GM23338 (cell line): ENCODE measurements at regions not wholly inside any gene's neighbourhood (a gene's known extent, or its start where the extent isn't known, plus 50 kb on each side); places are given as distances from the start of the nearest gene placed in this dataset.

Experiments
- ATAC-seq: fragments of 200-7000 bp; cut with Tn5 transposase; 3 replicates; pipeline ENCODE4 v1.9.1; 2020
- DNase-seq: peaks from one replicate; pipeline ENCODE4 v3.0.0-alpha.2; 2015; ENCODE audit warnings: low spot score
- H2AFZ ChIP-seq: fragments of 200-600 bp; sonication (generic); 2 replicates; pipeline ENCODE4 v1.8.0; 2016; ENCODE audit warnings: antibody characterized with exemption, mild to moderate bottlenecking, moderate library complexity
- H3F3A ChIP-seq: fragments of 200-600 bp; sonication (generic); replicated peaks from 2 replicates; pipeline ENCODE4 v1.8.0; 2017; ENCODE audit warnings: antibody characterized with exemption, mixed run types, low read depth
- H3K27ac ChIP-seq: fragments of 200-600 bp; sonication (generic); 2 replicates; pipeline ENCODE4 v1.6.1; 2016; ENCODE audit warnings: low read depth
- H3K27me3 ChIP-seq: fragments of 200-600 bp; sonication (generic); 2 replicates; pipeline ENCODE4 v1.8.0; 2016; ENCODE audit warnings: mild to moderate bottlenecking, mixed run types, moderate library complexity; ENCODE audit not compliant: insufficient read depth
- H3K36me3 ChIP-seq: fragments of 200-600 bp; sonication (generic); 2 replicates; pipeline ENCODE4 v1.8.0; 2016; ENCODE audit warnings: mild to moderate bottlenecking; ENCODE audit not compliant: insufficient read depth
- H3K4me1 ChIP-seq: fragments of 200-600 bp; sonication (generic); 2 replicates; pipeline ENCODE4 v1.8.0; 2016; ENCODE audit warnings: mild to moderate bottlenecking, moderate library complexity; ENCODE audit not compliant: insufficient read depth
- H3K4me2 ChIP-seq: fragments of 200-600 bp; sonication (generic); 2 replicates; pipeline ENCODE4 v1.7.1; 2017; ENCODE audit warnings: mixed run types
- H3K4me3 ChIP-seq: fragments of 200-600 bp; sonication (generic); 2 replicates; pipeline ENCODE4 v1.6.1; 2016; ENCODE audit warnings: mixed run types
- H3K79me2 ChIP-seq: fragments of 200-600 bp; sonication (generic); replicated peaks from 2 replicates; pipeline ENCODE4 v1.8.0; 2017; ENCODE audit warnings: mild to moderate bottlenecking; ENCODE audit not compliant: insufficient read depth
- H3K9me2 ChIP-seq: fragments of 200-600 bp; sonication (generic); 2 replicates; pipeline ENCODE4 v1.8.0; 2017; ENCODE audit not compliant: insufficient read depth
- H4K20me1 ChIP-seq: fragments of 200-600 bp; sonication (generic); replicated peaks from 2 replicates; pipeline ENCODE4 v1.8.0; 2017; ENCODE audit warnings: mild to moderate bottlenecking; ENCODE audit not compliant: insufficient read depth
- H3K27ac Mint-ChIP-seq: 2 replicates; pipeline ENCODE4 v1.8.0; 2020; ENCODE audit warnings: inconsistent platforms, mild to moderate bottlenecking, moderate library complexity, mixed read lengths
- H3K27me3 Mint-ChIP-seq: 3 replicates; pipeline ENCODE4 v1.8.0; 2022; ENCODE audit warnings: low read depth, mild to moderate bottlenecking, moderate library complexity, mixed read lengths, inconsistent platforms; ENCODE audit not compliant: insufficient read depth, poor library complexity
- H3K36me3 Mint-ChIP-seq: 3 replicates; pipeline ENCODE4 v1.8.0; 2021; ENCODE audit warnings: low read depth, mild to moderate bottlenecking, inconsistent platforms, moderate library complexity, mixed read lengths
- H3K4me1 Mint-ChIP-seq: 3 replicates; pipeline ENCODE4 v1.8.0; 2020; ENCODE audit warnings: mild to moderate bottlenecking, inconsistent platforms, mixed read lengths
- H3K4me3 Mint-ChIP-seq: 3 replicates; pipeline ENCODE4 v1.8.0; 2021; ENCODE audit warnings: moderate library complexity, mild to moderate bottlenecking, inconsistent platforms, mixed read lengths
- H3K9me3 Mint-ChIP-seq: 3 replicates; pipeline ENCODE4 v1.8.0; 2020; ENCODE audit warnings: moderate library complexity, mild to moderate bottlenecking, inconsistent platforms, mixed read lengths
- CREB1 ChIP-seq: fragments of 250-450 bp; sonication (Bioruptor Pico); IDR thresholded peaks from 2 replicates; pipeline ENCODE4 v1.5.0; 2020; ENCODE audit warnings: low read depth, mild to moderate bottlenecking, moderate library complexity
- EZH2 ChIP-seq: fragments of 200-600 bp; sonication (generic); IDR thresholded peaks from one replicate; pipeline ENCODE4 v1.8.0; 2017; ENCODE audit warnings: antibody characterized with exemption, mild to moderate bottlenecking, low read depth; ENCODE audit not compliant: unreplicated experiment
- JUNB ChIP-seq: IDR thresholded peaks from one replicate; pipeline ENCODE4 v1.6.1; 2016; ENCODE audit warnings: antibody characterized with exemption; ENCODE audit not compliant: unreplicated experiment
- NANOG ChIP-seq: IDR thresholded peaks from 2 replicates; pipeline ENCODE4 v1.6.1; 2016; ENCODE audit warnings: antibody characterized with exemption, borderline replicate concordance
- STAT1 ChIP-seq: IDR thresholded peaks from one replicate; pipeline ENCODE4 v1.6.1; 2016; ENCODE audit warnings: antibody characterized with exemption; ENCODE audit not compliant: unreplicated experiment
- ZNF331 ChIP-seq: fragments of 250-450 bp; sonication (Bioruptor Pico); IDR thresholded peaks from 2 replicates; pipeline ENCODE4 v1.5.0; 2020; ENCODE audit warnings: low read depth, mild to moderate bottlenecking, moderate library complexity
- TF ChIP-seq, protein P1 (sequence below), 2 experiments: fragments of 200-600 bp in 1 of 2; sonication (generic) in 1 of 2; conservative IDR thresholded peaks; 2 replicates each; pipeline versions ENCODE4 v1.5.1 to v1.6.1; 2016 to 2017; ENCODE audit warnings: antibody characterized with exemption in 2 of 2, low read depth in 2 of 2, mild to moderate bottlenecking in 2 of 2, moderate library complexity in 1 of 2
- TF ChIP-seq, protein P2 (sequence below): IDR thresholded peaks from 2 replicates; pipeline ENCODE4 v1.6.1; 2016; ENCODE audit warnings: antibody characterized with exemption
- TF ChIP-seq, protein P3 (sequence below): IDR thresholded peaks from one replicate; pipeline ENCODE4 v1.6.1; 2018; ENCODE audit warnings: antibody characterized with exemption; ENCODE audit not compliant: unreplicated experiment

DNA sequence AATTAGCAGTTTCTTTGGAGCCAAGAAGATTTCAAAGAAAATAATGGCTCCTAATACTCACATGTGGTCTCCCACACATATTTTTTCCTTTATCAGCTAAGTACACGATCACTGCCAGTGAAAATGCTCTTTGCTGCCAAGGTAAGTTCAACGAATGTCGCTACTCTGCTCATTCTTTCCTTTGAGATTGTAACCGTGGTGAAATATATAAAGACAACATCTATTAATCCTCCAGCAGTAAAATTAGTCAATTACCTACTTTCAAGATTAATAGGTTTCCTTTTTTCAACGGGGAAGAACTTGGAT lies 672.2 kb downstream of the GATA3 start (continued):
- TF ChIP-seq, protein P1, sequence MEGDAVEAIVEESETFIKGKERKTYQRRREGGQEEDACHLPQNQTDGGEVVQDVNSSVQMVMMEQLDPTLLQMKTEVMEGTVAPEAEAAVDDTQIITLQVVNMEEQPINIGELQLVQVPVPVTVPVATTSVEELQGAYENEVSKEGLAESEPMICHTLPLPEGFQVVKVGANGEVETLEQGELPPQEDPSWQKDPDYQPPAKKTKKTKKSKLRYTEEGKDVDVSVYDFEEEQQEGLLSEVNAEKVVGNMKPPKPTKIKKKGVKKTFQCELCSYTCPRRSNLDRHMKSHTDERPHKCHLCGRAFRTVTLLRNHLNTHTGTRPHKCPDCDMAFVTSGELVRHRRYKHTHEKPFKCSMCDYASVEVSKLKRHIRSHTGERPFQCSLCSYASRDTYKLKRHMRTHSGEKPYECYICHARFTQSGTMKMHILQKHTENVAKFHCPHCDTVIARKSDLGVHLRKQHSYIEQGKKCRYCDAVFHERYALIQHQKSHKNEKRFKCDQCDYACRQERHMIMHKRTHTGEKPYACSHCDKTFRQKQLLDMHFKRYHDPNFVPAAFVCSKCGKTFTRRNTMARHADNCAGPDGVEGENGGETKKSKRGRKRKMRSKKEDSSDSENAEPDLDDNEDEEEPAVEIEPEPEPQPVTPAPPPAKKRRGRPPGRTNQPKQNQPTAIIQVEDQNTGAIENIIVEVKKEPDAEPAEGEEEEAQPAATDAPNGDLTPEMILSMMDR (conservative IDR thresholded peaks at IDR 0.05; ENCODE audit: low read depth in 2 of 2) = no peak
- TF ChIP-seq NANOG (no peak), JUNB (no peak), EZH2 (no peak), CREB1 (CRISPR knock-in tag) (no peak), ZNF331 (CRISPR knock-in tag) (no peak), STAT1 (no peak)
- TF ChIP-seq, protein P2, sequence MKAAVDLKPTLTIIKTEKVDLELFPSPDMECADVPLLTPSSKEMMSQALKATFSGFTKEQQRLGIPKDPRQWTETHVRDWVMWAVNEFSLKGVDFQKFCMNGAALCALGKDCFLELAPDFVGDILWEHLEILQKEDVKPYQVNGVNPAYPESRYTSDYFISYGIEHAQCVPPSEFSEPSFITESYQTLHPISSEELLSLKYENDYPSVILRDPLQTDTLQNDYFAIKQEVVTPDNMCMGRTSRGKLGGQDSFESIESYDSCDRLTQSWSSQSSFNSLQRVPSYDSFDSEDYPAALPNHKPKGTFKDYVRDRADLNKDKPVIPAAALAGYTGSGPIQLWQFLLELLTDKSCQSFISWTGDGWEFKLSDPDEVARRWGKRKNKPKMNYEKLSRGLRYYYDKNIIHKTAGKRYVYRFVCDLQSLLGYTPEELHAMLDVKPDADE = no peak

DNA sequence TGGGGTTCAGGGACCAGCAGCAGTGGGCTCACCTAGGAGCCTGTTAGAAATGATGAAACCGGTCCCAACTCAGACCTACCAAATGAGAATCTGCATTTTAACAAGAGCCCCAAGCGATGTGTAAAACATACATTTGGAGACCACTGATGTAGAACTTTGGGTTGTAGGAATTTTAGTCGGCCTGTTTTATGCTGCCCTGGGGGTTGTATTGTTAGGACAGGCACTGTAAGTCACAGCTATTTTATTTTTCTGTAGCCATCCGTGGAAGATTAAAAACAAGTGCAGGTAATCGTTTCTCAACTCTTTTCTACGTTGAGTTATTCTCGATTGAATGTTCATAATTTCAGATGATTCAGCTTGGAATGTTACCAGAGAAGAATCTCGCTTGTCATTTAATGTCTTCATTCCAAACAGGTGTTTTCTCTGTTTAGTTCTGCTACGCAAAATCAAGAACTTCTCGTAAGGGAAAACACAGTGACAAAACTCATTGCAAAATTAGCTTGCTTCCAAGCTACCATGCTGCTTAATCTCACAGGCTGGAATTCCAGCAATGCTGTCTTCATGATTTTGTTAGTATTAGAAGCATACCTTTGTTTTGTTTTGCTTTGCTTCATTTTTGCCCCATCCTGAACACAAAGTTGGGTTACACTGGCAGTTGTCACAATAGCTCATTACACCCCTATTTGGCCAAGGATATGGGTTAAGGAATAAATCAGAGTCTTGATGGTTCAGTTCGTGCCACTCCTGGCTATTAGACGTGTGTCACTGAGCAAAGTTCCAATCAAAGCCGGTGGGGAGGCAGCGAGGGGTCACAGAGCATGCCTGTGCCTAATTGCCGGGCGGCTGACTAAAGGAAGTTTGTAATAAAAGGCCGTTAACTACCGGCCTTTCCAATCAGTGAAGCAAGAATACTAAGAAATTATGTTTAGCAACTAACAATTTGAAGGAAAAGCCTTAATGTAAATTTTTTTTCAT lies 676.9 kb downstream of the GATA3 start:
- TF ChIP-seq NANOG = no peak
- TF ChIP-seq, protein P3, sequence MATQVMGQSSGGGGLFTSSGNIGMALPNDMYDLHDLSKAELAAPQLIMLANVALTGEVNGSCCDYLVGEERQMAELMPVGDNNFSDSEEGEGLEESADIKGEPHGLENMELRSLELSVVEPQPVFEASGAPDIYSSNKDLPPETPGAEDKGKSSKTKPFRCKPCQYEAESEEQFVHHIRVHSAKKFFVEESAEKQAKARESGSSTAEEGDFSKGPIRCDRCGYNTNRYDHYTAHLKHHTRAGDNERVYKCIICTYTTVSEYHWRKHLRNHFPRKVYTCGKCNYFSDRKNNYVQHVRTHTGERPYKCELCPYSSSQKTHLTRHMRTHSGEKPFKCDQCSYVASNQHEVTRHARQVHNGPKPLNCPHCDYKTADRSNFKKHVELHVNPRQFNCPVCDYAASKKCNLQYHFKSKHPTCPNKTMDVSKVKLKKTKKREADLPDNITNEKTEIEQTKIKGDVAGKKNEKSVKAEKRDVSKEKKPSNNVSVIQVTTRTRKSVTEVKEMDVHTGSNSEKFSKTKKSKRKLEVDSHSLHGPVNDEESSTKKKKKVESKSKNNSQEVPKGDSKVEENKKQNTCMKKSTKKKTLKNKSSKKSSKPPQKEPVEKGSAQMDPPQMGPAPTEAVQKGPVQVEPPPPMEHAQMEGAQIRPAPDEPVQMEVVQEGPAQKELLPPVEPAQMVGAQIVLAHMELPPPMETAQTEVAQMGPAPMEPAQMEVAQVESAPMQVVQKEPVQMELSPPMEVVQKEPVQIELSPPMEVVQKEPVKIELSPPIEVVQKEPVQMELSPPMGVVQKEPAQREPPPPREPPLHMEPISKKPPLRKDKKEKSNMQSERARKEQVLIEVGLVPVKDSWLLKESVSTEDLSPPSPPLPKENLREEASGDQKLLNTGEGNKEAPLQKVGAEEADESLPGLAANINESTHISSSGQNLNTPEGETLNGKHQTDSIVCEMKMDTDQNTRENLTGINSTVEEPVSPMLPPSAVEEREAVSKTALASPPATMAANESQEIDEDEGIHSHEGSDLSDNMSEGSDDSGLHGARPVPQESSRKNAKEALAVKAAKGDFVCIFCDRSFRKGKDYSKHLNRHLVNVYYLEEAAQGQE = no peak
- no peak for TF ChIP-seq EZH2
- H3K27ac Mint-ChIP-seq = no peak overlapping the region

More for the DNA sequence above, 676.9 kb downstream of the GATA3 start:
- Mint-ChIP-seq H3K4me1 (no peaks in the 10 kb centered on the region; the same call in 2 of the 3 replicates), H3K36me3 (no peaks in the 10 kb centered on the region), H3K9me3 (no peaks in the 10 kb centered on the region), H3K4me3 (no peak overlapping the region), H3K27me3 (peaks cover 4% of the 10 kb centered on the region)
- Histone ChIP-seq H3K9me2 (no peaks in the 10 kb centered on the region), H4K20me1 (no peaks in the 10 kb centered on the region), H3K4me3 (no peak overlapping the region), H3F3A (no peaks in the 10 kb centered on the region), H3K27me3 (no peaks in the 10 kb centered on the region), H3K4me2 (no peak overlapping the region), H3K4me1 (no peaks in the 10 kb centered on the region), H3K27ac (no peak overlapping the region), H2AFZ (no peak overlapping the region), H3K79me2 (no peaks in the 10 kb centered on the region), H3K36me3 (no peaks in the 10 kb centered on the region)
- DNase-seq (peak; percentile 16), ATAC-seq (no peak)
